ENCODE measurements at regions not wholly inside any gene's neighbourhood (a gene's known extent, or its start where the extent isn't known, plus 50 kb on each side); places are given as distances from the start of the nearest gene placed in this dataset.

DNA sequence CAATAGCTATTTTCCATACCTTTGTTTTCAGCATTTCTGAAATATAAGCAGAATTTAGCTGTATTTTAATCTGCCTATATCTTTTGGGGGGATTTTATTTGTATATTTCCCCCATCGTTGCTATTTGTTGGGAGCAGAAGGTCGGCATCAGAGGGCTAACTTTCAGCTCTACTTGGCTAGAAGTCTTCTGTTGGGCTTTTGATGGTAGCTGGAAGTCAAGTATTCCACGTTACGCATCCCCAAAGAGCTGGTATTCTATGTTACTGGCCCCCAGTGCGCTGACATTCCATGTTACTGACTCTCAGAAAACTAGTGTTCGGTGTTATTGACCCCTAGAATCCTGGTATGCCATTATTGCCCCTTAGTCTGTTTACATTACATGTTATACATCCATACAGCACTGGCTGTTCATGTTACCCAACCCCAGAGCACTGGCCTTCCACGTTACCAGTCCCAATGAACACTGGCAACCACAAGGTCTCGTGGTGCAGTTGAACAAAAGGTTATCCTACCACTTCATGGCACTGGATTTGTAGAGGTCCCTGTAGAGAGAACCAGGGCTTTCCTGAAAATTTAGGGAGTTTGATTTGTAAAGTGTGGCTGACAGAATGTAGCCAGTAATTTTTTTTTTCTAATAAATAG lies 278.1 kb upstream of the CD180 start:
- TF ChIP-seq, protein P1, sequence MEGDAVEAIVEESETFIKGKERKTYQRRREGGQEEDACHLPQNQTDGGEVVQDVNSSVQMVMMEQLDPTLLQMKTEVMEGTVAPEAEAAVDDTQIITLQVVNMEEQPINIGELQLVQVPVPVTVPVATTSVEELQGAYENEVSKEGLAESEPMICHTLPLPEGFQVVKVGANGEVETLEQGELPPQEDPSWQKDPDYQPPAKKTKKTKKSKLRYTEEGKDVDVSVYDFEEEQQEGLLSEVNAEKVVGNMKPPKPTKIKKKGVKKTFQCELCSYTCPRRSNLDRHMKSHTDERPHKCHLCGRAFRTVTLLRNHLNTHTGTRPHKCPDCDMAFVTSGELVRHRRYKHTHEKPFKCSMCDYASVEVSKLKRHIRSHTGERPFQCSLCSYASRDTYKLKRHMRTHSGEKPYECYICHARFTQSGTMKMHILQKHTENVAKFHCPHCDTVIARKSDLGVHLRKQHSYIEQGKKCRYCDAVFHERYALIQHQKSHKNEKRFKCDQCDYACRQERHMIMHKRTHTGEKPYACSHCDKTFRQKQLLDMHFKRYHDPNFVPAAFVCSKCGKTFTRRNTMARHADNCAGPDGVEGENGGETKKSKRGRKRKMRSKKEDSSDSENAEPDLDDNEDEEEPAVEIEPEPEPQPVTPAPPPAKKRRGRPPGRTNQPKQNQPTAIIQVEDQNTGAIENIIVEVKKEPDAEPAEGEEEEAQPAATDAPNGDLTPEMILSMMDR (IDR thresholded peaks at IDR 0.05) = no peak
- TF ChIP-seq ZBTB33 (IDR thresholded peaks at IDR 0.05; ENCODE audit: borderline replicate concordance, low read depth) = no peak
